ENCODE measurements at regions not wholly inside any gene's neighbourhood (a gene's known extent, or its start where the extent isn't known, plus 50 kb on each side); places are given as distances from the start of the nearest gene placed in this dataset.
"Not testable (repeated sequence)": the region's sequence is repeated elsewhere in the genome, so short reads cannot be mapped to it uniquely, and the experiment has no call there.

DNA sequence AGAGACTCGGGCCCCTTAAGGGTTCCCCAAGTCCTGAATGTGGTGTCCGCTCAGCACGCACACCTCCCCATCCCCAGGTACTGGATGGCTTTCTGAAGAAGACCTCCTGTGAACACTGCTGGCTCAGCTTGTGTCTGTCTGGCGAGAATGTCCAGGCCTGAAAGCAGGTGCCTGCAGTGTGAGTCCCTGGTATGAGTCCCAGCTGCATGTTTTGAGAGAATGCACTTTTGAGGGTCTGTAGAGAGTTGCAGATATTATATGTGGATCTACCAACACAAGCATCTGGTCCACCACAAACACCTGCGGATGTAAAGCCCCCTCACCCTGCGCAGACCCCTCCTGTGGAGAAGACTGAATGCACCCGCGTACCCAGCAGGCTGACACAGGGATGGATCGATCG, 1308.9 kb downstream of the TBC1D22A start:
- DNase-seq (ENCODE audit: low read depth in 2 of 2), result no peak

DNA sequence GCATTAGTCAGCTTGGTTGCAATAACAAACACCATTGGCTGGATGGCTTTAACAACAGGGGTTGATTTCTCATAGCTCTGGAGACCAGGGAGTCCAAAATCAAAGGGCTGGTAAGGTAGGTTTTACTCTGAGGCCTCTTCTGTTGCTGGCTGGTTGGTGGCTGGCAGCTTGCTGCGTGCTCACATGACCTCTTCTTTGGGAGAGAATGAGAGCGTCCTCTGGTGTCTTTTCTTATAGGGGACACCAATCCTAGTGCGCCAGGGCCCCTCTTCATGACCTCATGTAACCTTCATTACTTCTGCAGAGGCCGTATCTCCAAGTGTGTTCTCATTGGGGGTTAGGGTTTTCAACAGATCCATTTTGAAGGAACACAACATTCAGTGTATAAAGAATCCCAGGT, 1308.3 kb downstream of the TBC1D22A start:
- no peak for DNase-seq (ENCODE audit: low read depth in 2 of 2)

DNA sequence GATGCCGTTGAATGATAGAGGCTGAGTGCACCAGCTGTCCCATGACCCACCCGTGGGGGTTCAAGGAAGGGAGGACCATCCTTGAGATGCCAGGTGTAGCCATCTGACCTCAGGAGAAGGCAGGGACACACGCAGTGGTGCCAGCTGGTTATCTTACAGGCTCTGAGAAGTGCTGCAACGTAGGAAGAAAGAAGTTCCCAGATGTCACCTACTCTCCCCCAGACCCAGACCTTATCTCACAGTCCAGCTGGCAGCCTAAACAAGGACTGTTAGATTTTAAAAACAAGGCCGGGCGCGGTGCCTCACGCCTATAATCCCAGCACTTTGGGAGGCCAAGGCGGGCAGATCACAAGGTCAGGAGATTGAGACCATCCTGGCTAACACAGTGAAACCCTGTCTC, 1307.6 kb downstream of the TBC1D22A start:
- DNase-seq (ENCODE audit: low read depth in 2 of 2), result no peak

DNA sequence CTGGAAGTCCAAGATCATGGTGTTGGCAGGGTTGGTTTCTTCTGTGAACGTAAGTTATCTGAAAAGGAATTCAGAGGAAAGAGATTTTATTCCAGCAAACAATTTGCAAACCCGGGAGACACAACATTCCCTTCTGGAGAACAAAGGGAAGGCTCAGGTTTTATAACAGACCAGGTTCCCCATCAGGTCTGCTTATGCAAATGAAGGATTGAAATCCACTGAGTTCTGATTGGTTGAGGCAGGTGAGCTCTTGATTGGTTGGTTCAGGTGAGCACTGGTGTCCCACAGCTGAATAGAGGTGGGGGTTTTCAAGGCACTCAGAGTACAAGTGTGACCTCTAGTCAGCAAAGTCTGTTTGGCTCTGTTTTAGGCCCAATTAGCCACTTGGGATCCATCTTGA, 1306.8 kb downstream of the TBC1D22A start:
- no peak for DNase-seq (ENCODE audit: low read depth in 2 of 2)

- DNase-seq (ENCODE audit: low read depth in 2 of 2), result no peak
These were observed 1306.0 kb downstream of the TBC1D22A start for GRCh38 chr22:48068323-48068885.

- no peak for DNase-seq (ENCODE audit: low read depth in 2 of 2)
These were observed 1303.4 kb downstream of the TBC1D22A start for GRCh38 chr22:48065892-48066291.

DNA sequence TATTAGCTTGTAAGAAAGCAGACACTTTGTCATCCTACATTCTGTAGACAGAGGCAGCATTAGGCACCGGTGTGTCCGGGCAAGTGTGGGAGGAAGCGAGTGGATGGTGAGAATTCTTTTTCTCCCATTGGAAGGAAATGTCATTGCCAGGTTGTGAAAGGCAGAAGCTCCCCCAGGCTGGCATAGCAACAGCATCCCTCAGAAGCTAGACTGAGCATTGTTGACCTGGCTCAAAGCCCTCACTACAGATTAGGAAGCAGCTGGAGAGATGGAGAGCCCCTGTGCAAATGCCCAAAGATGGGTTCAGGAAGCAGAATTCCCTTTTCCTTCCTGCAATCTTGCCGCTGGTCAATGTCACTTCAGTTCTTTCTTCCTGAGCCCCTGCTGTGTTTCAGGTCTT, 1299.3 kb downstream of the TBC1D22A start:
- no peak for DNase-seq (ENCODE audit: low read depth in 2 of 2)

DNA sequence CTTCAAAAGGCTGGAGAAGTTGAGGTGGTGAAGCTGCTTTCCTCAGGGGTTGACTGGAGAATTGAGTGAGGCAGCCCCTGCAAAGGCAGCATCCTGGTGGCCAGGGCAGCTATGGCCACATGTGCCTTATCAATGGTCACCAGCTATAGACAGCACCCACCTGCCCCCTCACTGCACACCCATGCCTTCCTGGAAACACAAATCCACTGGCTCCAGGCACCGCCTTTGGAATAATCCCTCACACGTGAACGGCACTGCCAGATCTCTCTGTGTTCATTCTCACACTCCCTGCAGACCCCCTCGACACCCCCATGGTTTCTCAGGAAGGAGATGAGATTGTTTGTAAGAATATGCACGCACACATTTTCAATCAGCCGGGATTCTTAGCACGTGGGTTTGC, 1297.8 kb downstream of the TBC1D22A start:
- DNase-seq (ENCODE audit: low read depth in 2 of 2), result no peak

- not testable (repeated sequence) for DNase-seq (ENCODE audit: low read depth in 2 of 2)
These were observed 1297.1 kb downstream of the TBC1D22A start for GRCh38 chr22:48059521-48059920.

DNA sequence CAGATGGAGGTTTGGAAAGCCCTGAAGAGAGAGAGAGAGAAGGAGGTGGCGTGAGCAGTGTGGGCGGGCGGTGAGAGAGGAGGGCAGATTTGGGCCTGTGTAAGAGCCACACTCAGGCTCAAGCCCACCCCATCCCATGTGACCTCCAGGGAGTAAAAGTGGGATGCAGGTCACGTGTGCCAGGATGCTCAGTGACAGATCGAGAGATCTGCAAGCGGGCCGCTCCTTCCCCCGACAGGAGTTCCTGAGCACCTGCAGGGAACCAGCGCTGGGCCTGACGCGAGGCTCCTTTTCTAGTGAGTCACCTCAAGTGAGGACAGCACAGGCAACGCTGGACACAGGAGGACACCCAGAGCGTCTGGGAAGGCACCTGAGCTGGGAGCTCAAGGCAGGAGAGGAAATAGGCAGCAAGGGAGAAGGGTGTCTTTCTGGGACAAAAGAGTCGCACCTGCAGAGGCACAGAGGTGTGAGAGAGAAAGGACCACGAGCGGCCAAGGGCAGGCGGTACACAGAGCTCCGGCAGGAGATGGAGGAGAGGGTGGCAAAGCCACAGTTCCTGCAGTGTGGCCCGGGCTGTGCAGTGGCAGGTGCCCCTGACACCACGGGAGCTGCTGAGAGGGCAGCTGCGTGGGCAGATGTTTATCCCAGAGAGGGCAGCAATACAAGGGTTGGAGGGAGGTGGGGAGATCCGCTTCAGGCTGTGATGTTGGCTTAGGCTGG, 1294.8 kb downstream of the TBC1D22A start:
- no peak for DNase-seq (ENCODE audit: low read depth in 2 of 2)

GRCh38 chr22:48055827-48056226, 1293.4 kb downstream of the TBC1D22A start:
- DNase-seq (ENCODE audit: low read depth in 2 of 2), result no peak

- DNase-seq (ENCODE audit: low read depth in 2 of 2), result no peak
These were observed 1292.7 kb downstream of the TBC1D22A start for GRCh38 chr22:48055185-48055584.

- no peak for DNase-seq (ENCODE audit: low read depth in 2 of 2)
These were observed 1292.1 kb downstream of the TBC1D22A start for GRCh38 chr22:48054596-48054995.

GRCh38 chr22:48053973-48054372, 1291.5 kb downstream of the TBC1D22A start:
- no peak for DNase-seq (ENCODE audit: low read depth in 2 of 2)

GRCh38 chr22:48053486-48053885, 1291.0 kb downstream of the TBC1D22A start:
- no peak for DNase-seq (ENCODE audit: low read depth in 2 of 2)

- DNase-seq (ENCODE audit: low read depth in 2 of 2), result no peak
These were observed 1290.1 kb downstream of the TBC1D22A start for GRCh38 chr22:48052621-48052890.

- no peak for DNase-seq (ENCODE audit: low read depth in 2 of 2)
These were observed 1289.6 kb downstream of the TBC1D22A start for GRCh38 chr22:48051796-48052620.

DNA sequence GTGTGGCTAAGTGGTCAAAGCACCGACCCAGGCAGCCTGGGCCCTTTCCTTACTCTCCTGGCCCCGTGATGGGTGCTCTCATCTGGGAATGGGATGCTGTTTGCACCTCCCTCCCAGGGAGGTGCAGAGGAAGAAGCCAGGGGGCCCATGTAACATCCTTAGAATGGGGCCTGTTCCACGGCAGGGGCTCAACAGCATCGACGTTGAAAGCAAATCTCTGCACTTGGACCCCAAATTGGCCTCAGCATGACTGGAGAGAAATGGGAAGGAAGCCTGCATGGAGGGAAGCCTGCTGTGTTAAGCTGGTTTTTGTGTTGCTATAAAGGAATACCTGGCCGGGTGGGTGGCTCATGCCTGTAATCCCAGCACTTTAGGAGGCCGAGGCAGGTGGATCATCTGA, 1288.4 kb downstream of the TBC1D22A start:
- DNase-seq (ENCODE audit: low read depth in 2 of 2), result no peak

DNA sequence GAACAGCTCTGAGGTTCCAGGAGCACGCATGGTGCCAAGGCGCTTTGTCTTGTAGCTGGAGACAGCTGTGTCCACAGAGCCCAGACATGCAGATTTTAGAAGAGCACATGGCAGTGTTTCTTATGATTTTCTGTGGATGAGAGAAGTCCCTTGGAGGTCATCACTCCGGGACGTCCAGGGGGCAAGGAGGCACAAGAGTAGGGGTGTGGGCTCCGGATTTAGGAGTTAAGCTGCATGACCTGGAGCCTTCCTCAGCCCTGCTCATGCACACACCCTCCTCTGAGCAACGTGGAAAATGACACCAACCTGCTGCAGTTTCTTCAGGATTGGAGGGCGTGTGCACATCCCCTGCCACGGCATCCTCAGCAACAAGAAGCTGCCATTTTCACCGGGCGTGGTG, 1286.7 kb downstream of the TBC1D22A start:
- no peak for DNase-seq (ENCODE audit: low read depth in 2 of 2)

GRCh38 chr22:48047722-48048500, 1285.5 kb downstream of the TBC1D22A start:
- DNase-seq (ENCODE audit: low read depth in 2 of 2), result no peak

- no peak for DNase-seq (ENCODE audit: low read depth in 2 of 2)
These were observed 1282.9 kb downstream of the TBC1D22A start for GRCh38 chr22:48045369-48045768.

DNA sequence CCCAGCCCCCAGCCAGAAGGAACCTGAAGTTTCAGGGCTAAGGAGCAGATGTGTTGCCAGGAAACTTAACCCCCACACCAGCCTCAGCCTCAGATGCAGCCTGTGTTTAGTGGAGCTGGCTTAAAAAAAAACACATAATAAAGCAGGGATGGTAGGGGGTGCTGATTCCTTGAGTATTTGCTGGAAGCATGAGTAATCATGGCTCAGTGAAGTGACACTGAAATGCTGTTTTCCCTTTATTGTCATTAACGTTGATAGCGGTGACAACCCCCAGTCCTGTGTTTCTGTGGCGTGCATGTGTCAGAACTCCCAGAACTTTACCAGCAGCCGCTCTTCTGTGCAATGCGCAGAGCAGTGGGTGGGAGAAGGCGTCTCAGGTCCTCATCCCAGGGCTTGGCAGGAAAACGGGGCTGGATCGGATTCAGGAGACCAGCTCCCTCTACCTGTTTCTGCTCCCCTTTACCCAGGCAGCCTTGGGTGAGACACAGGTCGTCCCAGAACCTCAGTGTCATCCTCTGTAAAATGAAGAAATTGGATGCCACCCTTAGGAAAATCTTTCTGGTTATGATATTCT, 1282.1 kb downstream of the TBC1D22A start:
- DNase-seq (ENCODE audit: low read depth in 2 of 2), result no peak
